SH-SY5Y (cell line): ENCODE measurements at regions not wholly inside any gene's neighbourhood (a gene's known extent, or its start where the extent isn't known, plus 50 kb on each side); places are given as distances from the start of the nearest gene placed in this dataset.

Experiments used
- GATA2 ChIP-seq: IDR thresholded peaks from 2 replicates; pipeline ENCODE4 v1.6.1; 2011; ENCODE audit warnings: mild to moderate bottlenecking, low read depth, low read length
- GATA3 ChIP-seq: IDR thresholded peaks from 2 replicates; pipeline ENCODE4 v1.6.1; 2011; ENCODE audit warnings: low read depth, mild to moderate bottlenecking, low read length, moderate library complexity

DNA sequence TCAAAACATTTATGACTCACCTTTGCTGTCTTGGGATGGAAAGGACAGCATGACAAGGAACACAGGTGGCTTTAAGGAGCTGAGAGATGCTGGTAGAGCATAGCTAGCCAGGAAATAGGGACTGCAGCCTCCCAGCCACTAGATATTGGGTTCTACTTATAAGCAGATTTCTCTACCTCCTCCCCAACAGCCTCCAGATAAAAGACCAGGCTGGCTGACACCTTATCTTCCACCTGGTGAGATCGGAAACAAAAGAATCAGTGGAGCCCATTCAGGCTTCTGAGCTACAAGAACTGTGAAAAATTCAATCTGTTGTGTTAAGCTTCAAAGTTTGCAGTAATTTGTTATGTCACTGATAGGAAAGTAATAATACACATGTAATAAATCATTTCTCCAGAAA is 1278.5 kb upstream of the ZEB2 start:
- TF ChIP-seq GATA2 = no peak
- no peak for TF ChIP-seq GATA3
